GM12878 (cell line): ENCODE measurements at regions not wholly inside any gene's neighbourhood (a gene's known extent, or its start where the extent isn't known, plus 50 kb on each side); places are given as distances from the start of the nearest gene placed in this dataset.

Experiments used
- CREB1 ChIP-seq: IDR thresholded peaks from 2 replicates; pipeline ENCODE4 v1.6.1; 2012; ENCODE audit warnings: low read depth, mild to moderate bottlenecking, inconsistent platforms
- POLR2A ChIP-seq: IDR thresholded peaks from 2 replicates; pipeline ENCODE4 v1.6.1; 2011; ENCODE audit warnings: low read depth, mild to moderate bottlenecking, low read length
- POLR2AphosphoS5 ChIP-seq: IDR thresholded peaks from 2 replicates; pipeline ENCODE4 v1.6.1; 2011; ENCODE audit warnings: mild to moderate bottlenecking, low read length, inconsistent platforms
- RAD21 ChIP-seq: IDR thresholded peaks from 2 replicates; pipeline ENCODE4 v1.6.1; 2011; ENCODE audit warnings: mild to moderate bottlenecking, low read depth, low read length, moderate library complexity; ENCODE audit not compliant: insufficient read depth
- SIN3A ChIP-seq: IDR thresholded peaks from 2 replicates; pipeline ENCODE4 v1.6.1; 2012; ENCODE audit warnings: low read depth, low read length, improper control_type of control experiment
- SMAD1 ChIP-seq: fragments of 450-650 bp; IDR thresholded peaks from 2 replicates; pipeline ENCODE4 v1.6.1; 2018; ENCODE audit warnings: mild to moderate bottlenecking, low read depth; ENCODE audit not compliant: partially characterized antibody
- ZNF274 ChIP-seq: IDR thresholded peaks from one replicate; pipeline ENCODE4 v1.8.0; 2011; ENCODE audit not compliant: insufficient read length, insufficient read depth
- ZZZ3 ChIP-seq: IDR thresholded peaks from 2 replicates; pipeline ENCODE4 v1.6.1; 2011; ENCODE audit warnings: low read depth; ENCODE audit not compliant: control insufficient read depth, insufficient read length
- TF ChIP-seq, protein P1 (sequence below): IDR thresholded peaks from 2 replicates; pipeline ENCODE4 v1.6.1; 2011; ENCODE audit warnings: borderline replicate concordance, low read depth, mild to moderate bottlenecking, moderate library complexity, mixed read lengths, low read length; ENCODE audit not compliant: insufficient read depth; ENCODE audit errors: extremely low read length
- TF ChIP-seq, protein P2 (sequence below), 3 experiments: IDR thresholded peaks in 2 of 3; conservative IDR thresholded peaks in 1 of 3; 2 replicates each; pipeline ENCODE4 v1.5.1; 2011; ENCODE audit warnings: low read depth in 3 of 3, low read length in 3 of 3, mild to moderate bottlenecking in 3 of 3, control low read depth in 2 of 3, moderate library complexity in 2 of 3, inconsistent platforms in 1 of 3, mixed read lengths in 1 of 3; ENCODE audit not compliant: control insufficient read depth in 2 of 3, insufficient read depth in 1 of 3; ENCODE audit errors: extremely low read depth in 1 of 3
- TF ChIP-seq, protein P3 (sequence below): fragments of 450-650 bp; formaldehyde crosslinking; IDR thresholded peaks from 2 replicates; pipeline ENCODE4 v1.5.0; 2022; ENCODE audit warnings: mild to moderate bottlenecking, missing genetic modification characterization
- TF ChIP-seq, protein P4 (sequence below): IDR thresholded peaks from 2 replicates; pipeline ENCODE4 v1.6.1; 2012; ENCODE audit warnings: mild to moderate bottlenecking, low read depth, low read length

GRCh38 chr2:220422676-220423075, 795.2 kb downstream of the SLC4A3 start:
- TF ChIP-seq POLR2A (no peak), SMAD1 (no peak), RAD21 (no peak), ZZZ3 (no peak), ZNF274 (no peak), POLR2AphosphoS5 (no peak), CREB1 (no peak), SIN3A (no peak)
- TF ChIP-seq, protein P1, sequence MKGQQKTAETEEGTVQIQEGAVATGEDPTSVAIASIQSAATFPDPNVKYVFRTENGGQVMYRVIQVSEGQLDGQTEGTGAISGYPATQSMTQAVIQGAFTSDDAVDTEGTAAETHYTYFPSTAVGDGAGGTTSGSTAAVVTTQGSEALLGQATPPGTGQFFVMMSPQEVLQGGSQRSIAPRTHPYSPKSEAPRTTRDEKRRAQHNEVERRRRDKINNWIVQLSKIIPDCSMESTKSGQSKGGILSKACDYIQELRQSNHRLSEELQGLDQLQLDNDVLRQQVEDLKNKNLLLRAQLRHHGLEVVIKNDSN: no peak
- TF ChIP-seq, protein P2, sequence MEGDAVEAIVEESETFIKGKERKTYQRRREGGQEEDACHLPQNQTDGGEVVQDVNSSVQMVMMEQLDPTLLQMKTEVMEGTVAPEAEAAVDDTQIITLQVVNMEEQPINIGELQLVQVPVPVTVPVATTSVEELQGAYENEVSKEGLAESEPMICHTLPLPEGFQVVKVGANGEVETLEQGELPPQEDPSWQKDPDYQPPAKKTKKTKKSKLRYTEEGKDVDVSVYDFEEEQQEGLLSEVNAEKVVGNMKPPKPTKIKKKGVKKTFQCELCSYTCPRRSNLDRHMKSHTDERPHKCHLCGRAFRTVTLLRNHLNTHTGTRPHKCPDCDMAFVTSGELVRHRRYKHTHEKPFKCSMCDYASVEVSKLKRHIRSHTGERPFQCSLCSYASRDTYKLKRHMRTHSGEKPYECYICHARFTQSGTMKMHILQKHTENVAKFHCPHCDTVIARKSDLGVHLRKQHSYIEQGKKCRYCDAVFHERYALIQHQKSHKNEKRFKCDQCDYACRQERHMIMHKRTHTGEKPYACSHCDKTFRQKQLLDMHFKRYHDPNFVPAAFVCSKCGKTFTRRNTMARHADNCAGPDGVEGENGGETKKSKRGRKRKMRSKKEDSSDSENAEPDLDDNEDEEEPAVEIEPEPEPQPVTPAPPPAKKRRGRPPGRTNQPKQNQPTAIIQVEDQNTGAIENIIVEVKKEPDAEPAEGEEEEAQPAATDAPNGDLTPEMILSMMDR (IDR thresholded peaks at IDR 0.05 in 2 of 3, conservative IDR thresholded peaks at IDR 0.05 in 1 of 3; ENCODE audit: control insufficient read depth in 2 of 3, extremely low read depth in 1 of 3, insufficient read depth in 1 of 3, low read depth in 3 of 3, low read length in 3 of 3): no peak
- TF ChIP-seq, protein P3, sequence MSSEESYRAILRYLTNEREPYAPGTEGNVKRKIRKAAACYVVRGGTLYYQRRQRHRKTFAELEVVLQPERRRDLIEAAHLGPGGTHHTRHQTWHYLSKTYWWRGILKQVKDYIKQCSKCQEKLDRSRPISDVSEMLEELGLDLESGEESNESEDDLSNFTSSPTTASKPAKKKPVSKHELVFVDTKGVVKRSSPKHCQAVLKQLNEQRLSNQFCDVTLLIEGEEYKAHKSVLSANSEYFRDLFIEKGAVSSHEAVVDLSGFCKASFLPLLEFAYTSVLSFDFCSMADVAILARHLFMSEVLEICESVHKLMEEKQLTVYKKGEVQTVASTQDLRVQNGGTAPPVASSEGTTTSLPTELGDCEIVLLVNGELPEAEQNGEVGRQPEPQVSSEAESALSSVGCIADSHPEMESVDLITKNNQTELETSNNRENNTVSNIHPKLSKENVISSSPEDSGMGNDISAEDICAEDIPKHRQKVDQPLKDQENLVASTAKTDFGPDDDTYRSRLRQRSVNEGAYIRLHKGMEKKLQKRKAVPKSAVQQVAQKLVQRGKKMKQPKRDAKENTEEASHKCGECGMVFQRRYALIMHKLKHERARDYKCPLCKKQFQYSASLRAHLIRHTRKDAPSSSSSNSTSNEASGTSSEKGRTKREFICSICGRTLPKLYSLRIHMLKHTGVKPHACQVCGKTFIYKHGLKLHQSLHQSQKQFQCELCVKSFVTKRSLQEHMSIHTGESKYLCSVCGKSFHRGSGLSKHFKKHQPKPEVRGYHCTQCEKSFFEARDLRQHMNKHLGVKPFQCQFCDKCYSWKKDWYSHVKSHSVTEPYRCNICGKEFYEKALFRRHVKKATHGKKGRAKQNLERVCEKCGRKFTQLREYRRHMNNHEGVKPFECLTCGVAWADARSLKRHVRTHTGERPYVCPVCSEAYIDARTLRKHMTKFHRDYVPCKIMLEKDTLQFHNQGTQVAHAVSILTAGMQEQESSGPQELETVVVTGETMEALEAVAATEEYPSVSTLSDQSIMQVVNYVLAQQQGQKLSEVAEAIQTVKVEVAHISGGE (CRISPR knock-in tag): no peak
- TF ChIP-seq, protein P4, sequence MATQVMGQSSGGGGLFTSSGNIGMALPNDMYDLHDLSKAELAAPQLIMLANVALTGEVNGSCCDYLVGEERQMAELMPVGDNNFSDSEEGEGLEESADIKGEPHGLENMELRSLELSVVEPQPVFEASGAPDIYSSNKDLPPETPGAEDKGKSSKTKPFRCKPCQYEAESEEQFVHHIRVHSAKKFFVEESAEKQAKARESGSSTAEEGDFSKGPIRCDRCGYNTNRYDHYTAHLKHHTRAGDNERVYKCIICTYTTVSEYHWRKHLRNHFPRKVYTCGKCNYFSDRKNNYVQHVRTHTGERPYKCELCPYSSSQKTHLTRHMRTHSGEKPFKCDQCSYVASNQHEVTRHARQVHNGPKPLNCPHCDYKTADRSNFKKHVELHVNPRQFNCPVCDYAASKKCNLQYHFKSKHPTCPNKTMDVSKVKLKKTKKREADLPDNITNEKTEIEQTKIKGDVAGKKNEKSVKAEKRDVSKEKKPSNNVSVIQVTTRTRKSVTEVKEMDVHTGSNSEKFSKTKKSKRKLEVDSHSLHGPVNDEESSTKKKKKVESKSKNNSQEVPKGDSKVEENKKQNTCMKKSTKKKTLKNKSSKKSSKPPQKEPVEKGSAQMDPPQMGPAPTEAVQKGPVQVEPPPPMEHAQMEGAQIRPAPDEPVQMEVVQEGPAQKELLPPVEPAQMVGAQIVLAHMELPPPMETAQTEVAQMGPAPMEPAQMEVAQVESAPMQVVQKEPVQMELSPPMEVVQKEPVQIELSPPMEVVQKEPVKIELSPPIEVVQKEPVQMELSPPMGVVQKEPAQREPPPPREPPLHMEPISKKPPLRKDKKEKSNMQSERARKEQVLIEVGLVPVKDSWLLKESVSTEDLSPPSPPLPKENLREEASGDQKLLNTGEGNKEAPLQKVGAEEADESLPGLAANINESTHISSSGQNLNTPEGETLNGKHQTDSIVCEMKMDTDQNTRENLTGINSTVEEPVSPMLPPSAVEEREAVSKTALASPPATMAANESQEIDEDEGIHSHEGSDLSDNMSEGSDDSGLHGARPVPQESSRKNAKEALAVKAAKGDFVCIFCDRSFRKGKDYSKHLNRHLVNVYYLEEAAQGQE: no peak
